ENCODE measurements at regions not wholly inside any gene's neighbourhood (a gene's known extent, or its start where the extent isn't known, plus 50 kb on each side); places are given as distances from the start of the nearest gene placed in this dataset.
A peak's percentile ranks its signal among the peaks of the same experiment; 100 is the strongest.

DNA sequence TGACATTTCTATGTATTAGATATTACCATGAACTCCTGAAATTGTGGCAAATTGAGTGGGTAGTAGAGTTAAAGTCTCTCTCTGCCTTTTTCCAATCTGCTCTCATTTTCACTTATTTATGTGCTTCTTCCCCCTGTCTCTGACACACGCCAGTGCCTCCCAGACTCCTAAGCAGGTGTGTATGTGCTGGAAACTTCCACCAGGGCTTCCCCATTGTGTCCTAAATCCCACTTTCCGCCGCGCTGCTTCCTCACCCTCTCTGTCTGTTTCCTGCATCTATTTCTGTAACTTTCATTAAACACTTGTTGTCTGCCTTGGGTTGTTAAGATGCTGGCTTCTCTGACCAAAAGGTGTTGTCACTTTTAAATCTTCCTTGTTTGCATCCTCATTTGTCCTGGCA lies 97.6 kb upstream of the HDGFL1 start:
- no peaks in the 10 kb centered on the region for H3K9me3 ChIP-seq
- peaks cover 10 to 42% (median 22%) of the 10 kb centered on the region in 12 donors for H3K4me1 ChIP-seq
- intact Hi-C loops (cut with DNase I): loop anchor here in 2 of 10 donors (10.0 kb wide), 2 partner anchors 193 to 327 kb away; no protein-coding TSS in a partner anchor
- H3K27me3 ChIP-seq: no peaks in the 10 kb centered on the region
- DNase-seq (no peak), ATAC-seq (peak in 1 of 4 donors; percentile 32)
- peak overlapping the region in 8 of 12 donors; percentile 22 to 70 (median 48) for H3K27ac ChIP-seq
- peak overlapping the region in 2 of 12 donors; percentile 2 to 4 for H3K4me3 ChIP-seq
- WGBS, 4 donors: 56 to 68% (median 65%) methylated on average over 4 of the region's 4 CpGs
- H3K36me3 ChIP-seq: no peaks in the 10 kb centered on the region
- TF ChIP-seq, protein P1, sequence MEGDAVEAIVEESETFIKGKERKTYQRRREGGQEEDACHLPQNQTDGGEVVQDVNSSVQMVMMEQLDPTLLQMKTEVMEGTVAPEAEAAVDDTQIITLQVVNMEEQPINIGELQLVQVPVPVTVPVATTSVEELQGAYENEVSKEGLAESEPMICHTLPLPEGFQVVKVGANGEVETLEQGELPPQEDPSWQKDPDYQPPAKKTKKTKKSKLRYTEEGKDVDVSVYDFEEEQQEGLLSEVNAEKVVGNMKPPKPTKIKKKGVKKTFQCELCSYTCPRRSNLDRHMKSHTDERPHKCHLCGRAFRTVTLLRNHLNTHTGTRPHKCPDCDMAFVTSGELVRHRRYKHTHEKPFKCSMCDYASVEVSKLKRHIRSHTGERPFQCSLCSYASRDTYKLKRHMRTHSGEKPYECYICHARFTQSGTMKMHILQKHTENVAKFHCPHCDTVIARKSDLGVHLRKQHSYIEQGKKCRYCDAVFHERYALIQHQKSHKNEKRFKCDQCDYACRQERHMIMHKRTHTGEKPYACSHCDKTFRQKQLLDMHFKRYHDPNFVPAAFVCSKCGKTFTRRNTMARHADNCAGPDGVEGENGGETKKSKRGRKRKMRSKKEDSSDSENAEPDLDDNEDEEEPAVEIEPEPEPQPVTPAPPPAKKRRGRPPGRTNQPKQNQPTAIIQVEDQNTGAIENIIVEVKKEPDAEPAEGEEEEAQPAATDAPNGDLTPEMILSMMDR (IDR thresholded peaks at IDR 0.05): no peak
- TF ChIP-seq POLR2A (IDR thresholded peaks at IDR 0.05): no peak

DNA sequence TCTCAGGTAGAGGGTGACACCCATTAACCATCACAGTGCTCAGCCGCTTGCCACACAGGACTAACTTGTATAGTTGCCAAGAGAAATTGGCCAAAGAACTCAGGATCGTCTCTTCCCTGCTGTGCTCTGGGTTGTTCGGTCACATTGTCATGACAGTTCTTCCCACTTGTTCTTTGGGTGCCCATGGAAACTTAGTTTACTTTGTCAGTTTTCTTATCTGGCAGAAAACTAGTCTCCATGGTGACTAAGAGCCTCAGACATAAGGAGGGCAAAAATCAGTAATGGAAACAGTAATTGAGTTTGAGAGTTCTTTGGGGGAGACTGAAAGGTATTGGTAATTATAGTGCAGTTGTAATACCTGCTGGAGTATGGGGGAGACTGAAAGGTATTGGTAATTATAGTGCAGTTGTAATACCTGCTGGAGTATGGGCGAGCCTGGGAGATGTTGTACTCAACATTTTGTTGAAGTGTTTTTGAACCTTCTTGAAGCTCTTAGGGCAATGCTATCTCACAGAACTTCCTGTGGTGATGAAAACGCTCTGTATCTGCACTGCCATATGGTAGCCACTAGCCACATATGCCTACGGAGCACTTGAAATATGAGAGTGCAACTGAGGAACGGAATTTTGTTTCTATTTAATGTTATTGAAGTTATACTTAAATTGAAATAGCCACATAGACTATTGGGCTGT lies 95.2 kb upstream of the HDGFL1 start:
- TF ChIP-seq, protein P1 (IDR thresholded peaks at IDR 0.05): no peak
- DNase-seq: no peak
- intact Hi-C loops (cut with DNase I): loop anchor here in 2 of 10 donors (10.0 kb wide), 2 partner anchors 191 to 329 kb away; no protein-coding TSS in a partner anchor
- 88 to 92% (median 90%) methylated on average over 7 of the region's 7 CpGs for WGBS, 4 donors
- peaks cover 10 to 35% (median 20%) of the 10 kb centered on the region in 12 donors for H3K4me1 ChIP-seq
- no peak for ATAC-seq
- no peak overlapping the region for H3K27ac ChIP-seq
- H3K4me3 ChIP-seq: no peak overlapping the region
- no peaks in the 10 kb centered on the region for H3K9me3 ChIP-seq
- H3K27me3 ChIP-seq: no peaks in the 10 kb centered on the region
- H3K36me3 ChIP-seq: no peaks in the 10 kb centered on the region

DNA sequence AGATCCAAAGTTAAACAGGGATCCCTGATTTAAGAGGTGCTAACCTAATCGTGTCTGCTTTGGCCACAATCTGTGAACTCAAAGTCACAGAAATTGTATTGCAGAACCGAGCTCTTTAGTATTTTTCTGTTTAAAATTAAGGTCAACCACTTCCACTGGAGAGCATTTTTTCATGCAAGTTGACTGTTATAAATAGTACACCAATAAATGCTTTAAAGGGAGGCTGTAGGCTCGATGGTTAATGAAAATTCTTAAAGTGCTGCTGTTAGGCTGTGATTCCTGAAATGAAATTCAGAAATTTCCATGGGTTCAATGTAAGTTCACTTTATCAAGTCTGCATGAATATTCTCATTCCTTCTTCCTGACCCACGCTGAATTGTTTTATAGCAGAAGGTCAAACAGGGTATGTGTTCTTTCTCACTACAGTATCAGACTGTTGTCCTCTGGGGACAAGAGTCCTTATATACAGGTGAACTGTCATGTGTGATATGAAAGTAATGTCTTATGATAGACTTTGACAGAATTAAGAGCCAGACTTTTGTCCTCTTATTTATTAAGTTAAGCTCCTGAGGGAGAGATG lies 92.5 kb upstream of the HDGFL1 start:
- TF ChIP-seq, protein P1 (IDR thresholded peaks at IDR 0.05): no peak
- TF ChIP-seq POLR2A (IDR thresholded peaks at IDR 0.05): no peak
- intact Hi-C loops (cut with DNase I): loop anchor here in 2 of 10 donors (10.0 kb wide), 2 partner anchors 188 to 332 kb away; no protein-coding TSS in a partner anchor
- no peaks in the 10 kb centered on the region for H3K36me3 ChIP-seq
- no peaks in the 10 kb centered on the region for H3K27me3 ChIP-seq
- ATAC-seq (peak in 1 of 4 donors; percentile 49), DNase-seq (no peak)
- 35 to 47% (median 38%) methylated on average over 4 of the region's 4 CpGs for WGBS, 4 donors
- peaks cover 0 to 3% (median 0%) of the 10 kb centered on the region in 12 donors for H3K9me3 ChIP-seq
- H3K4me3 ChIP-seq: no peak overlapping the region
- peak overlapping the region in 2 of 12 donors; percentile 11 to 16 for H3K27ac ChIP-seq
- H3K4me1 ChIP-seq: peaks cover 0 to 14% (median 3%) of the 10 kb centered on the region in 12 donors

DNA sequence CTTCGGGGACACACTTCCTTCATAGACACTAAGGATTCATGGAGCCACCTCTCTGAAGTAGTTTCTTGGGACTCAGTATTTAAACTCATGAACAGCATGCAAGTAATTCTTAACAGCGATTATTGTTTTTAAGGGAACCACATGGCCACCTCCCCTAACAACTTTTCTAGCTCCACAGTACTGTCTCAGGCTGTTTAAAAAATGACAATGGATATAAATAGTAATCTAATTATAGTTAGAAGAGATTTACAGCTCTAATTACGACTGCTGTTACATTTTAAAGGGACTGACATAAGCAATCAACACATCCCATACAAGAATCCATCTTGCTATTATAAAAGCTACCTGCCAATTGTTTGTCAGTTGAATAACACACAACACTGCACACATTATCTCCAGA lies 72.1 kb upstream of the HDGFL1 start:
- H3K4me1 ChIP-seq: peaks cover 0 to 10% (median 0%) of the 10 kb centered on the region in 12 donors
- H3K9me3 ChIP-seq: no peaks in the 10 kb centered on the region
- DNase-seq: no peak
- H3K4me3 ChIP-seq: no peak overlapping the region
- WGBS, 4 donors: 36 to 54% (median 47%) methylated on average over 3 of the region's 3 CpGs
- intact Hi-C loops (cut with DNase I): no loop called here
- H3K27ac ChIP-seq: peak overlapping the region in 3 of 12 donors; percentile 9 to 41 (median 11)
- H3K27me3 ChIP-seq: no peaks in the 10 kb centered on the region
- H3K36me3 ChIP-seq: no peaks in the 10 kb centered on the region
- TF ChIP-seq, protein P1 (IDR thresholded peaks at IDR 0.05): no peak
- TF ChIP-seq POLR2A (IDR thresholded peaks at IDR 0.05): no peak
- peak in 2 of 4 donors; percentile 46 to 63 for ATAC-seq
